ENCODE measurements at regions not wholly inside any gene's neighbourhood (a gene's known extent, or its start where the extent isn't known, plus 50 kb on each side); places are given as distances from the start of the nearest gene placed in this dataset.

DNA sequence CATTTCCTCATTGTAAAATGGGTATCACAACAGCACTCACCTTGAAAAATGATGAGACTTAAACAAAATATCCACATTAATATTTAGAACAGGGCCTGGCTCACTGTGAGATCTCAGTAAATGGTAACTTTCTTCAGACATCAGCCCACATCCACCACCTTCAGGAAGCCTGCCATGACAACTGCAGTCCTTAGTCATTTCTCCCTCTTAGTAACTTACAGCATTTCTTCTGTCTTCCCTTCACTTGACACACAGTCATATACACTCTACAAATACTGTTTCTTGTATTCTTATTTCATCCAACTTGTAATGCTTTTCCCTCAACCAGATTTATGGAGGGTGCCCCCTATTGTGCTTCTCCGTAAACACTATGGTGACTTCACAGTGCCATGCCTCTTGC is 263.0 kb downstream of the ZNF516 start:
- Histone ChIP-seq H3K9me3 (replicated peaks in 1 of 2; ENCODE audit: control insufficient read depth in 1 of 2, insufficient read depth in 1 of 2, low read length in 2 of 2) (no peaks in the 10 kb centered on the region), H4K20me1 (ENCODE audit: insufficient read depth, low read length) (no peaks in the 10 kb centered on the region), H3K27me3 (ENCODE audit: control insufficient read depth in 2 of 2, insufficient read depth in 2 of 2, low read length in 2 of 2) (no peaks in the 10 kb centered on the region), H3K4me1 (ENCODE audit: control insufficient read depth in 1 of 2, insufficient read depth in 2 of 2, low read length in 2 of 2) (no peaks in the 10 kb centered on the region), H3K4me3 (replicated peaks in 1 of 3; ENCODE audit: low read depth in 2 of 3, low read length in 3 of 3) (no peak overlapping the region), H3K36me3 (replicated peaks in 1 of 2; ENCODE audit: control insufficient read depth in 1 of 2, insufficient read depth in 2 of 2, low read length in 2 of 2) (no peaks in the 10 kb centered on the region), H3K27ac (ENCODE audit: low read depth in 1 of 2, low read length in 2 of 2) (no peak overlapping the region), H3K4me2 (replicated peaks; ENCODE audit: extremely low read depth, low read length, poor library complexity, severe bottlenecking) (no peak overlapping the region), H2AFZ (ENCODE audit: insufficient read depth, low read depth, low read length, poor library complexity, severe bottlenecking) (no peak overlapping the region), H3K79me2 (ENCODE audit: insufficient read depth, low read length) (no peaks in the 10 kb centered on the region), H3K9ac (ENCODE audit: insufficient read depth, low read length, poor library complexity, severe bottlenecking) (no peak overlapping the region)
- DNase-seq: no peak
- Mint-ChIP-seq H3K36me3 (no peaks in the 10 kb centered on the region), H3K27ac (no peak overlapping the region), H3K4me3 (no peak overlapping the region), H3K27me3 (ENCODE audit: low read depth in 3 of 3) (peaks cover 2 to 9% (median 2%) of the 10 kb centered on the region in 3 donors), H3K9me3 (peaks cover 0 to 2% (median 0%) of the 10 kb centered on the region in 7 donors), H3K4me1 (no peaks in the 10 kb centered on the region)
- TF ChIP-seq, protein P1, sequence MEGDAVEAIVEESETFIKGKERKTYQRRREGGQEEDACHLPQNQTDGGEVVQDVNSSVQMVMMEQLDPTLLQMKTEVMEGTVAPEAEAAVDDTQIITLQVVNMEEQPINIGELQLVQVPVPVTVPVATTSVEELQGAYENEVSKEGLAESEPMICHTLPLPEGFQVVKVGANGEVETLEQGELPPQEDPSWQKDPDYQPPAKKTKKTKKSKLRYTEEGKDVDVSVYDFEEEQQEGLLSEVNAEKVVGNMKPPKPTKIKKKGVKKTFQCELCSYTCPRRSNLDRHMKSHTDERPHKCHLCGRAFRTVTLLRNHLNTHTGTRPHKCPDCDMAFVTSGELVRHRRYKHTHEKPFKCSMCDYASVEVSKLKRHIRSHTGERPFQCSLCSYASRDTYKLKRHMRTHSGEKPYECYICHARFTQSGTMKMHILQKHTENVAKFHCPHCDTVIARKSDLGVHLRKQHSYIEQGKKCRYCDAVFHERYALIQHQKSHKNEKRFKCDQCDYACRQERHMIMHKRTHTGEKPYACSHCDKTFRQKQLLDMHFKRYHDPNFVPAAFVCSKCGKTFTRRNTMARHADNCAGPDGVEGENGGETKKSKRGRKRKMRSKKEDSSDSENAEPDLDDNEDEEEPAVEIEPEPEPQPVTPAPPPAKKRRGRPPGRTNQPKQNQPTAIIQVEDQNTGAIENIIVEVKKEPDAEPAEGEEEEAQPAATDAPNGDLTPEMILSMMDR (IDR thresholded peaks at IDR 0.05): no peak
- intact Hi-C loops (cut with micrococcal nuclease): no loop called here
- no CpG with 5 or more reads among the region's 1 CpG for WGBS (ENCODE audit: insufficient coverage)

DNA sequence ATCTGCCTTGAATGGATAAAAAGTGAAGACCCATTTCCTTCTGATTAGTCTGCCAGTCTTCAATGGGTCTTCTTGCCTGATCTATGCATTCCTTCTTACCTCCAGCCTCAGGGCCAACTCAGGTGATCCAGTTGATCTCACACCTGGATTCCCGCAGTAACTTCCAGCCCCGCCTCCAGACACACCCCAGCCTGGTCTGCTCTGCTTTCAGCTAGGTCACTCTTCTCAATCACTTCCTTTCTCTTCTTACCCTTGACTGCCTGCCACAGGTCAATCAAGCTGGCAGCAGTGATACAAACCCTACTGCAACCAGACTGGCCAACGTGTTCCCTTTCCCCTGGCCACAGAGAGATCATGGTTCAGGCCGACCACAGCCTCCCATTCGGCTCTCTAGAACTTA is 263.6 kb downstream of the ZNF516 start:
- Histone ChIP-seq H3K4me2 (replicated peaks; ENCODE audit: extremely low read depth, low read length, poor library complexity, severe bottlenecking) (no peak overlapping the region), H3K79me2 (ENCODE audit: insufficient read depth, low read length) (no peaks in the 10 kb centered on the region), H3K36me3 (replicated peaks in 1 of 2; ENCODE audit: control insufficient read depth in 1 of 2, insufficient read depth in 2 of 2, low read length in 2 of 2) (no peaks in the 10 kb centered on the region), H3K9me3 (replicated peaks in 1 of 2; ENCODE audit: control insufficient read depth in 1 of 2, insufficient read depth in 1 of 2, low read length in 2 of 2) (no peaks in the 10 kb centered on the region), H3K9ac (ENCODE audit: insufficient read depth, low read length, poor library complexity, severe bottlenecking) (no peak overlapping the region), H3K27ac (ENCODE audit: low read depth in 1 of 2, low read length in 2 of 2) (no peak overlapping the region), H2AFZ (ENCODE audit: insufficient read depth, low read depth, low read length, poor library complexity, severe bottlenecking) (no peak overlapping the region), H3K4me3 (replicated peaks in 1 of 3; ENCODE audit: low read depth in 2 of 3, low read length in 3 of 3) (no peak overlapping the region), H4K20me1 (ENCODE audit: insufficient read depth, low read length) (no peaks in the 10 kb centered on the region), H3K4me1 (ENCODE audit: control insufficient read depth in 1 of 2, insufficient read depth in 2 of 2, low read length in 2 of 2) (no peaks in the 10 kb centered on the region), H3K27me3 (ENCODE audit: control insufficient read depth in 2 of 2, insufficient read depth in 2 of 2, low read length in 2 of 2) (no peaks in the 10 kb centered on the region)
- TF ChIP-seq, protein P1 (IDR thresholded peaks at IDR 0.05): no peak
- peak overlapping the region in 1 of 2 donors; percentile 14 for H3K4me3 Mint-ChIP-seq
- DNase-seq: no peak
- 91% methylated on average over 5 of the region's 5 CpGs for WGBS (ENCODE audit: insufficient coverage)
- H3K9me3 Mint-ChIP-seq: peaks cover 0 to 2% (median 0%) of the 10 kb centered on the region in 7 donors
- H3K4me1 Mint-ChIP-seq: no peaks in the 10 kb centered on the region
- intact Hi-C loops (cut with micrococcal nuclease): no loop called here
- peaks cover 2 to 9% (median 2%) of the 10 kb centered on the region in 3 donors for H3K27me3 Mint-ChIP-seq (ENCODE audit: low read depth in 3 of 3)
- no peaks in the 10 kb centered on the region for H3K36me3 Mint-ChIP-seq
- H3K27ac Mint-ChIP-seq: no peak overlapping the region
